GM21825 (cell line): ENCODE measurements at regions not wholly inside any gene's neighbourhood (a gene's known extent, or its start where the extent isn't known, plus 50 kb on each side); places are given as distances from the start of the nearest gene placed in this dataset.

Source experiments
- ATAC-seq: cut with Tn5 transposase; IDR thresholded peaks from one replicate; pipeline ENCODE4 v1.9.1; 2021; ENCODE audit warnings: mild to moderate bottlenecking, moderate library complexity; ENCODE audit not compliant: unreplicated experiment

GRCh38 chr10:33753389-33753788 lies 418.9 kb upstream of the NRP1 start:
- ATAC-seq: no peak

- ATAC-seq: no peak
Observed at GRCh38 chr10:33749790-33750189, 415.3 kb upstream of the NRP1 start.

GRCh38 chr10:33749067-33749735 lies 414.7 kb upstream of the NRP1 start:
- ATAC-seq: no peak

GRCh38 chr10:33746836-33747268 lies 412.4 kb upstream of the NRP1 start:
- no peak for ATAC-seq

DNA sequence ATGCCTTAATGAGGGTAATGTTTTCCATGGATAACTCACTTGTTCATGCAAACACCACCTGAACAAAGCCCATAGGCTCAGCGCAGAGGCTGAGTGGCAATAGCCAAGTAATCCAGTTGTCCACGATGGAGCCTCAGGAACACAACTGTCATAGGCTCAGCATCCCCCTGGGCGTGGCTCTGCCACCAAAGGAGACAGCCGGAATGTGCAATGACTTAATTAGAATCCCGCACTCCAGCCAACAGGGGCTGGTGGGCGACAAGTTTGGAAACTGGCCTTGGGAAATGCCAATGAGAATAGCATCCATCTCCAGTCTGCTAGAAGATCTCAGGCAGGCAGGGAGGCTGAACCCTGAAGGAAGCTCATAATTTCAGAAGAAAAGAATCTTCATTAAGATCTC lies 411.7 kb upstream of the NRP1 start:
- no peak for ATAC-seq

DNA sequence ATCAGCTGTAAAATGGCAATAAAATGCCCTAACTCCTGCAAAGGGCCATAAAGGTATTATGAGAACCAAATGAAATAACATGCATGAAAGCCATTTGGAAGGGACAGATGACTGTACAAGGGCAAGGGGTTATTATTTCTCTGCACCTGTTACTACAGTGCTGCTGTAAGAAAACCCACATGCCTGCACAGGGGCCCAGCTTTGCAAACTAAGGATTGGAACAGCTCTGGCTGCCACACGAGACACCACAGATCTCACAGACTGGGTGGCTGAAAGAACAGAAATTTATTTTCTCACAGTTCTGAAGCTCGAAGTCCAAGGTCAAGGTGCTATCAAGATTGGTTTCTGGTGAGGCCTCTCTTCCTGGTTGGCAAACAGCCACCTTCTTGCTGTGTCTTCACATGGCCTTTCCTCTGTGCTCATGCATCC lies 409.0 kb upstream of the NRP1 start:
- no peak for ATAC-seq

- no peak for ATAC-seq
Observed at GRCh38 chr10:33739031-33739430, 404.6 kb upstream of the NRP1 start.

DNA sequence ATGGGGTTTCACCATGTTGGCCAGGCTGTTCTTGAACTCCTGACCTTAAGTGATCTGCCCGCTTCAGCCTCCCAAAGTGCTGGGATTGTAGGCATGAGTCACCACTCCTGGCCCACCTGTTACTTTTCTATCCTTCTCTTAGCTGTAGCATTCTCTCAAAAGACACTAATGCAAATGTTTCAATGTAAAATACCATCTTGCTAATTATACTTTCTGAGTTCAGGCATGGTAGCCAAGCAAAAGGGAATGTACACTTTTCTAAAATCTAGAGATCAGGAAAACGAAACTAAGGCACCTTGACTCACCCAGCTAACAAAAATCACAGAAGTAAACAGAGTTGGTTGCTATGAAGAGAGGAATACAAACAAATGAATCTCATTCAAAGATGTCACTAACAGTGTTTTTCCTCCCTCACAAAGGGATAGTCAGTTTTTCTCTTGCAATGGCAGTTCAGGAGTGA lies 401.0 kb upstream of the NRP1 start:
- no peak for ATAC-seq

DNA sequence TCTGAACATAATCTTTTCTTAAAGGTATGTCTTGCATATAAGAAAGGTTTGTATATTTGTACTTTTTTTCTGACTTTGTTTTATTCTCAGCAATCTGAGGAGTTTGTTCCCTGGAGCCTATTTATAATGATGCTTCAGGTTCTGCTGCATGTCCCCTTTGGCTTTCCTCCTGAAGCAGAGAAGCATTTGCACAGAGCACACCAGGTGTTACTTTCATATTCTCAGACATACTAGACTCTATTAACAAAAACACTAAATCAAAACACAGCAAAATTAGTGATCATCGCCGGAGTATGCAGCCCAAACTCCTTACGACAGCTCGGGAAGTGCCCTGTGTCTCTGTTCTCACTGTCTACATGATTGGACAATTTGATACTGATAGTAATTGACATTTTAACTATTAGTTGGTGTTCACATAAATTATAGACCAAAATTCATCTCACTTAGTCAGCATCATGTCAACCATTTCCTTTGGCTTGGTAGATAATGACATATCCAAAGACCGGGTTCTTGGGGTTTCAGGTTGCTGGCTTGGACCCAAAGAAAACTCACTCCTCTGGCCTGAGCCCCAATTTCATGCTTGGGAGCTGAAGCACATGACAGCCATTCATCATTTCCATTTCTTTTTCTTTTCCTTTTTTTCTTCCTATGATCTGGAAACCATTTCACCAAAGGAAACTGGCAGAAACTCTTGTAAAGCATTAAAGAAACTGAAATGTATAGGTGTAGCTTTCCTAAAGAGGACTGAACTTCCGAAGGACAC lies 400.1 kb upstream of the NRP1 start:
- no peak for ATAC-seq

DNA sequence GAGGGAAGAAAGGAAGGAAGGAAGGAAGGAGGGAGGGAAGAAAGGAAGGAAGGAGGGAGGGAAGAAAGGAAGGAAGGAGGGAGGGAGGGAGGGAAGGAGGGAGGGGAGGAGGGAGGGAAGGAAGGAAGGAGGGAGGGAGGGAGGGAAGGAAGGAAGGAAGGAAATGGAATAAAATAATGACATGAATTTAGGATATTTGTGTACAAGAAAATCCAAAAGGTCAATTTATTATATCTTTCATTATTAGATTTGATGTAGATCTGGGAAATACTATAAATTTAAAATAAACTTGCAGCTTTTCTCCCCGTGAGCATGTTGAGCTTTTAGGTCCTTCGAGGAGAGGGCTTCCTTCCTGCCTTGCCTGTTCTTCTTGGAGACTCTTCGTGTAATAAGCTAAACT lies 398.6 kb upstream of the NRP1 start:
- ATAC-seq: no peak

DNA sequence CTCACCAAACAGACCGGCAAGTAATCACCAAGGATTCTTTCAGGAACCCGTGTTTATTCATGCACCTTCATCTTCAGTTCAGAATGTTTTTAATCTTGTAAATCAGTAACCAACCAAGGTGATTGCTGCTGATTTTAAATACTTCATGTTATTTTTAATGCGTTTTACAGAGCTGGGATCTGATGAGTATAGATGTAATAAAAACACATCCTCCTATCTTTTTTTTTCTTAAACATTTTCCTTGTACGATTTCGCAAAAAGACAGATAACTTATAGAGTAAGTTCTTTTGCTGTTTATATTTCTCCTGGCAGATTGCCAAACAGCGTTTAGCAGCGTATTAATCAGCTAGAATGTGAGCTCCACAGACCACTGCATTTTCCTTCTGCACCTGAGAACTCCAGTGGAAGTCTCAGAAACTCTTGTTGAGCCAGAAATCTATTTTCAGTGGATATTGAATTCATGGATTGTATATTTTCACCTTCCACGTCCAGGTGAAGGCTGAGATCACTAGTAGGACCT lies 397.8 kb upstream of the NRP1 start:
- ATAC-seq: no peak

GRCh38 chr10:33731322-33731721 lies 396.9 kb upstream of the NRP1 start:
- ATAC-seq: no peak

GRCh38 chr10:33725430-33725829 lies 391.0 kb upstream of the NRP1 start:
- no peak for ATAC-seq

DNA sequence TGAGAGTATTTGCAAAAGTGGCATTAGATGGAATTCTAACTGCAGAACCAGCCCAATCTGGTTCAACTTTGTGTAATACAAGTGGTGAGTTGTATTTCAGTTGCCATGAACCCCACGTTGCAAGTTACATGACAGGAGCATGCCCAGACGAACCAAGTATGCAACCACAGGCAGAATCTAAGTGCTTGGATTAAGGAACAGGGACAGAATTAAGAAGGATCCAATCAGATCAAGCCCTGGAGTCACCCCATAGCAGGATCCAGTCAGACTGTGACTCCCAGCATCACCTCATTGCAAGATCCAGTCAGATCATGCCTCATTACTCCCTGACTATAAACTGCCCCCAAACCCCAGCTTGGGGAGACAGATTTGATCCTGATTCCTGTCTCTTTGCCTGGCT lies 388.7 kb upstream of the NRP1 start:
- ATAC-seq: no peak

DNA sequence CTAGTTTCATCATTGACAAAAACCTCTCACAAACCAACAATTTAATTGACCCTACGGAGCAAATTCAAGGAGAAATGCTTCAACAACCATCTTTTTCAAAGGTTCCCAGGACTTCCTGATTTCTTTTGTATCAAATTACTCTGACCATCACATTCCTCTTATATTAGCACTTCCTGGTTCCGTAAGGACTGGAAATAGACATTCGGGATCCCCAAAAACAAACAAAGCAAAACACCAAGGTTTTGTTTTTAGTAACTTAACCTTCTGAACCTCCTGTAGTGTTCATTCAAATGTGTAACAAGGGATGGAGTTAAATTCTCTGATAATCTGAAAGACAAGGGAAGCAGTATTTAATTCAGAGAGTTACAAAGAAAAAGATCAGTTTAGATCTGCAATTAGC lies 387.6 kb upstream of the NRP1 start:
- ATAC-seq: no peak

DNA sequence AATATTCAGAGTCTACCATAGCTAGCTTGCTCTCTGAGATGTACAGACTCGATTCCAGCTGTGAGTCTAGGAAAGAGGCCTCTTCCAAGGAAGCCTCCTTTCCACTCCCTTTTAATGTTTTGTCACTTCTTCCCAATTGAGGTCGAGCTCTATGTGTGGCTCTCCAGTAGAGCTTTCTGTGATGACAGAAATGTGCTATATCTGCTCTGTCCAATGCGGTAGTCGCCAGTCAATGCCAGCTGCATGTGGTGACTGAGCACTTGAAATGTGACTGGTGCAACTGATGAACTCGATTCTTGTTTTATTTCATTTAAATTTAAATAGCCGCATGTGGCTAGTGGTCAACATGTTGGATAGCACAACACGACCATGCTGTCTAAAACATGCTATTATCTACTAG lies 387.0 kb upstream of the NRP1 start:
- ATAC-seq: no peak

GRCh38 chr10:33720161-33720560 lies 385.7 kb upstream of the NRP1 start:
- ATAC-seq: no peak

- no peak for ATAC-seq
Observed at GRCh38 chr10:33719005-33719703, 384.7 kb upstream of the NRP1 start.

GRCh38 chr10:33716501-33717267 lies 382.2 kb upstream of the NRP1 start:
- no peak for ATAC-seq

DNA sequence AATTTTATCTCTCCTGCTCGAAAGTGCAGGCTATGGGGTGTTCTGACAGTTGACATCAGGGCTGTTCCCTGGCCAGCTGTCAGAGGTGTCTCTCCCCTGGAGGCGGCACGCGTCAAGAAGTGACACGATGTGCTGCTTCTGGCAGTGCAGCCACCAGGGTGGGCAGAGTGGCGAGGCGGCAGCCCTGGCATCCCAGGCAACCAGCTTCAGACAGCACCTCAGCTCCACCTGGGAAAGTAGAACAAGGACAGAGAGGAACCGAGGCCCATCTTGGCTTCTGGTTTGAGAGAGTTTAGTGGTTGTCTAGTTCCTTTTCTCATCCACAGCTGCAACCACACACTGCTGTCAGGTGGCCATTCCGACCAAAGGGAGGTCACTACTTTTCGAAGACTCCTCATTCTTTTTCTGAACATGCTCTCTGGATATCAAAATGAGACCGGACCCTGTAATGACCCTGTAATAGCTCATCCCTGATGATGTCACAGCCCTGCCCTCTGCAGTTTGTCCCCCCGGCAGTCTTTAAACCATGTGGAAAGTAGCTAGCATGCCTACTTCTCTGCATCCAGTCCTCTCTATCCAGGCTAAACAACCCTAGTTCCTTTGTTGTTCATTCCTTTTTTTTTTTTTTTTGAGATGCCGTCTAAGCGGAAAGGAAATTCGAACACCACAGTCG lies 381.0 kb upstream of the NRP1 start:
- ATAC-seq: no peak
